HG03432 (cell line): ENCODE measurements at regions not wholly inside any gene's neighbourhood (a gene's known extent, or its start where the extent isn't known, plus 50 kb on each side); places are given as distances from the start of the nearest gene placed in this dataset.

Experiments used
- ATAC-seq: cut with Tn5 transposase; IDR thresholded peaks from one replicate; pipeline ENCODE4 v1.9.1; 2021; ENCODE audit warnings: mild to moderate bottlenecking, moderate library complexity; ENCODE audit not compliant: unreplicated experiment

GRCh38 chr5:123756318-123756665 is 244.3 kb downstream of the CSNK1G3 start:
- no peak for ATAC-seq

DNA sequence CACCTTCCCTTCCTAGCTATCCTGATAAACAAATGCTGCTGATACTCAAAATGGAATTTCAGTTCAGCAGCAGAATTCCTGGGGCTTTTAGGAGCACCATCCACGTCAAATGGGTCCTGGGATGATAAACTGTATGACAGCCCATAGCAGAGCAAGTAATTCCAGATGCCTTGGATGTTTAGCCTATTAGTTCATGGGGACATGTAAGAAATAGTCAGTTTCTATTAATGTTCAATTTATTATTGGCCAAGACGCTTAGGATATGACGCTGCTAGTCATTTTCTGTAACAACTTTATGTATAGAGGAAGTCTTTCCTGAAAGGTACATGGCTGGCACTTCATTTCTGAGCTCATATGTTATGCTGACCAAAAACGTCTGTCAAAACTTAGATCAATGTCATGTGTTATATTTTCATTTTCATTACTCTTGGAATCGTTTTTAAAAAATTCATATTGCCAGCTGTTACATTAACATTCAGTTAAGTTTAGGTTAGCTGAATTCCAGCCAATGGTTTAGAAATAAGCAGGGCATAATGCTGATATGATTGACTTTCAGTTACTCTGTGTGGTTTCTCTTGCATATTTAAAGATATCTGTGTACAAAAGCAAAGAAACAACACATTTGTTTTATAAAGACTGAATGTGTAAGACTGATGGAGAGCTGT is 243.8 kb downstream of the CSNK1G3 start:
- no peak for ATAC-seq

GRCh38 chr5:123754908-123755307 is 242.9 kb downstream of the CSNK1G3 start:
- ATAC-seq: no peak

GRCh38 chr5:123753937-123754891 is 242.2 kb downstream of the CSNK1G3 start:
- ATAC-seq: no peak

- ATAC-seq: no peak
Observed at GRCh38 chr5:123753180-123753936, 241.4 kb downstream of the CSNK1G3 start.

DNA sequence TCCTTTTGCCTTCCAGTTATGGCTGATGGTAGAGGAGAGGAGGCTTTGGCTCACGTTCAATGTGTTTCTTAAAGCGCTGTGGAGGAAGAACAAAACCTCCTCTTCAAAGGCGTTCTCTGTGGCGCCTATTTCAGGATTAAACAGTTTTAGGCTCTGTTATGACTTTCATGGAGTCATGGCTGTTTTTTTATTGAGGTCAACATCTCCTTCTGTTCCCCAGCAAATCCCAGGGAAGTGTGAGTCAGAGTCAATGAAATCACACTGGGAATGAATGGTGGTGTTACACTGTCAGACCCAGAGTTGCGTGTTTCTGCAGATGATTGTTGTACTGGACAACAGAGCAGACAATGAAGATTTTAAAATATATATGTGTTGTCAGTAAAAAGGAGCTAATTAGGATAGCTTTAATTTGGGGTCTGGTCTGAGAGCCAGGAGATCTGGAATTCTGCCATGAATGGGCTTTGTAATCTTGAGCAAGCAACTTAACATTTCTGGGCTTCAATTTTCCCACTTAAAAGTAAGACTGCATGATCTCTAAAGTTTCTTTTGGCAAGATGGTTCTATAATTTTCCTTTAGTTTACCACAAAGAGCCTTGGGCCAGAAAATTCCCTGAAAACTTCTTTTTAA is 240.7 kb downstream of the CSNK1G3 start:
- no peak for ATAC-seq

GRCh38 chr5:123751670-123752069 is 239.7 kb downstream of the CSNK1G3 start:
- ATAC-seq: no peak

DNA sequence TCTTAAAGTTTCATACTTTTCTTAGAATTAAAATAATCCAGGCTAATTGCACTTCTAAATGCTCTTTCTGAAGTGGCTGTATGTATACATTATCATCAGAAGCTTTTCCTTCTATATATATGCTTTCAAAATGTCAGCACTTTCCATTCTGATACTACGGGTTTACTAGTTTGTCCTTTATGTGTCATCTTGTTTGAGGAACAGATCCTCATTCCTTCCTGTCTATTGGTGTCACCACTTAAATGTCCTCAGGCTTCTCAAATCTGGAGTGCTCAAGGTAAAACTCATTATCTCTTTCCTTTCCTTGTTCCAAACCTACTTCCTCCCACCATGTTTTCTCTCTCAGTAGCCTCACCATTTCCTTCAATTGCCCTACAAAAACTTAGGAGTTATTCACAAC is 236.3 kb downstream of the CSNK1G3 start:
- ATAC-seq: no peak

DNA sequence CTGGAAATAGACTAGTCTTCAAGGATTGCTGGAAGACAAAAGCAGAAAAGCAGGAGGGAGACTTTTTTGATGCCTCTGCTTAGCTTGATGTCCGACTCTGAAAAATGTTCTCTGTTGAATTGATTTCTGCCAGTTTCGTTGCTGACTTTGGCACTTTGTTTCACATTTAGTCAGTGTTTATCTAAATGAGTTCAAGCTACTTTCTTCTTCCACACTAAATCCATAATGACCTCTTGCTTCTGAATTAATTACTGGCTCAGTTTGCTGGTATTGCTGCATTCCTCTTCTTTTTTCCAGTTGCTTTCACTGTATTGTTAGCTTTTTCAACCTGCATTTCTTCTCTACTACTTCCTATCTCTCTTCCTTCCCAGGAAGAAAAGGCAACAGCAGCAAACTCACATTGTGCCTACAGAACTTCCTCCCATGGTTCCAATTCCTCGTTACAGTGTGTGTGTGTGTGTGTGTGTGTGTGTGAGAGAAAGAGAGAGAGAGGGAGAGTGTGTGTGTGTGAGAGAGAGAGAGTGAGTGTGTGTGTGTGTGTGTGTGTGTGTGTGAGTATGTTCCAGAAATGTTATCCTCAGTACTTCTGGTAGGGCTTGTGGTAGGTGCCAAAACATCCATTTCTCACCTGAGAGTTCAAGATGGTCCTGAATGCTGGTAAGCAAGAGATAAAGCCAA is 234.8 kb downstream of the CSNK1G3 start:
- no peak for ATAC-seq

GRCh38 chr5:123743990-123744583 is 232.1 kb downstream of the CSNK1G3 start:
- no peak for ATAC-seq

DNA sequence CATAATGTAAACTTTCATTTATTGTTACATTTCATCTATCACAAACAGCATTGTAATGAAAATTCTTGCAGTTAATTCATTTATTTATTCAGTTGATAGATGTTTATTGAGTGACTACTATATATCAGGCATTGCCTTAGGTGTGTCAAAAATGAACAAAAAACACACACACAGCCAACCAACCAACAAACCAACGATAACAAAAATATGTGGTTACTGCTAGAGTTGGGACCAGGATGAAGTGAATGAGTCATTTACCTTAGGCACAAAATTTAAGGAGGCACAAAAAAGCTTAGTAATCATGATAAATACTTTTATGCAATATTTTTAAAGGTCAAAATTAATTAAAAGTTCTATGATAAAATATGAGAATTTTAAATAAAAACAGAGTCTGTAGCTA is 223.4 kb downstream of the CSNK1G3 start:
- ATAC-seq: no peak

GRCh38 chr5:123732257-123732656 is 220.3 kb downstream of the CSNK1G3 start:
- no peak for ATAC-seq

GRCh38 chr5:123722451-123722850 is 210.5 kb downstream of the CSNK1G3 start:
- ATAC-seq: no peak

- no peak for ATAC-seq
Observed at GRCh38 chr5:123721675-123722276, 209.8 kb downstream of the CSNK1G3 start.

GRCh38 chr5:123720955-123721354 is 209.0 kb downstream of the CSNK1G3 start:
- ATAC-seq: no peak

GRCh38 chr5:123720339-123720738 is 208.4 kb downstream of the CSNK1G3 start:
- no peak for ATAC-seq

- ATAC-seq: no peak
Observed at GRCh38 chr5:123719004-123719403, 207.0 kb downstream of the CSNK1G3 start.

- ATAC-seq: no peak
Observed at GRCh38 chr5:123718238-123718637, 206.3 kb downstream of the CSNK1G3 start.

- ATAC-seq: no peak
Observed at GRCh38 chr5:123717139-123717538, 205.2 kb downstream of the CSNK1G3 start.

DNA sequence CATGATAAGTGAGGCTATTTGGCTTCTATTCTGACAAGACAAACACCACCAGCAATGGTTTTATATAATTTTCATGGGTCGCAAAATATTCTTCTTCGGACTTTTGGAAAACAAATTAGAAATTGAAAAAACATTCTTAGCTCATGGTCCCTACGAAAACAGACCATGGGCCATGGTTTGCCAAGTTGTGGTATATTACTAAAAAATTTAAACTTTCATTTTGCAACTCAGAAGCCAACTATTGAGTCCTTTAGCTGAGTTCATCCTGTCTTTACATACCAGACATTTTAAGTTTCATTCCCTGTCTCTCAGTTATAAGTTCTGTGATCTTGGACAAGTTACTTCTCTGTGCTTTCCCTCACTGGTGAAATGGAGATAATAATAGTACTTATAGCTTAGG is 198.1 kb downstream of the CSNK1G3 start:
- no peak for ATAC-seq
